Trophoblast cell (in vitro differentiated cells and primary cell): ENCODE measurements at regions not wholly inside any gene's neighbourhood (a gene's known extent, or its start where the extent isn't known, plus 50 kb on each side); places are given as distances from the start of the nearest gene placed in this dataset.

Experiments used
- DNase-seq, 2 donors: peaks; one replicate each; pipeline ENCODE4 v3.0.0-alpha.2; 2016
- H2AFZ ChIP-seq: 2 replicates; pipeline ENCODE4 v1.6.1; 2013; ENCODE audit warnings: low read length, moderate library complexity, mild to moderate bottlenecking; ENCODE audit not compliant: insufficient read depth, poor library complexity
- H2AK5ac ChIP-seq: 2 replicates; pipeline ENCODE4 v1.6.1; 2013; ENCODE audit warnings: mild to moderate bottlenecking, low read length
- H2BK120ac ChIP-seq: 2 replicates; pipeline ENCODE4 v1.6.1; 2013; ENCODE audit warnings: low read length, mild to moderate bottlenecking, moderate library complexity; ENCODE audit not compliant: insufficient read depth, poor library complexity
- H2BK12ac ChIP-seq: 2 replicates; pipeline ENCODE4 v1.6.1; 2013; ENCODE audit warnings: mild to moderate bottlenecking, low read length, moderate library complexity
- H2BK5ac ChIP-seq: 2 replicates; pipeline ENCODE4 v1.6.1; 2013; ENCODE audit warnings: low read length, low read depth, moderate library complexity, mild to moderate bottlenecking; ENCODE audit not compliant: poor library complexity
- H3K14ac ChIP-seq: 2 replicates; pipeline ENCODE4 v1.6.1; 2013; ENCODE audit warnings: mild to moderate bottlenecking, low read length
- H3K18ac ChIP-seq: 2 replicates; pipeline ENCODE4 v1.6.1; 2013; ENCODE audit warnings: mild to moderate bottlenecking, low read length
- H3K23ac ChIP-seq: 2 replicates; pipeline ENCODE4 v1.6.1; 2013; ENCODE audit warnings: low read length
- H3K27ac ChIP-seq: 2 replicates; pipeline ENCODE4 v1.5.1; 2013; ENCODE audit warnings: low read depth, mild to moderate bottlenecking, inconsistent platforms, low read length, moderate library complexity
- H3K27me3 ChIP-seq: 2 replicates; pipeline ENCODE4 v1.6.1; 2013; ENCODE audit warnings: inconsistent platforms, mild to moderate bottlenecking, low read length, moderate library complexity; ENCODE audit not compliant: insufficient read depth
- H3K36me3 ChIP-seq, 2 experiments: 1 replicate in 1 of 2; 2 replicates in 1 of 2; pipeline ENCODE4 v1.6.1; 2013; ENCODE audit warnings: low read length in 2 of 2, mild to moderate bottlenecking in 2 of 2, moderate library complexity in 1 of 2; ENCODE audit not compliant: insufficient read depth in 2 of 2, control insufficient read depth in 1 of 2
- H3K4ac ChIP-seq: 2 replicates; pipeline ENCODE4 v1.6.1; 2013; ENCODE audit warnings: low read depth, mild to moderate bottlenecking, low read length, moderate library complexity
- H3K4me1 ChIP-seq, 2 experiments: 1 replicate in 1 of 2; 2 replicates in 1 of 2; pipeline ENCODE4 v1.6.1; 2013; ENCODE audit warnings: low read length in 2 of 2, mild to moderate bottlenecking in 2 of 2, moderate library complexity in 1 of 2; ENCODE audit not compliant: insufficient read depth in 2 of 2, control insufficient read depth in 1 of 2
- H3K4me2 ChIP-seq: 2 replicates; pipeline ENCODE4 v1.6.1; 2013; ENCODE audit warnings: inconsistent platforms, mild to moderate bottlenecking, low read length, moderate library complexity
- H3K4me3 ChIP-seq: 2 replicates; pipeline ENCODE4 v1.5.1; 2013; ENCODE audit warnings: mild to moderate bottlenecking, low read depth, low read length, inconsistent platforms
- H3K79me1 ChIP-seq: one replicate; pipeline ENCODE4 v1.6.1; 2013; ENCODE audit warnings: low read length
- H3K79me2 ChIP-seq: 2 replicates; pipeline ENCODE4 v1.6.1; 2013; ENCODE audit warnings: low read length, mild to moderate bottlenecking; ENCODE audit not compliant: control insufficient read depth, insufficient read depth, poor library complexity
- H3K9ac ChIP-seq: 2 replicates; pipeline ENCODE4 v1.6.1; 2013; ENCODE audit warnings: mild to moderate bottlenecking, low read length
- H3K9me3 ChIP-seq: 2 replicates; pipeline ENCODE4 v1.6.1; 2013; ENCODE audit warnings: low read depth, mild to moderate bottlenecking, control low read depth, inconsistent platforms, low read length; ENCODE audit not compliant: insufficient read depth
- H4K12ac ChIP-seq: 2 replicates; pipeline ENCODE4 v1.6.1; 2013; ENCODE audit warnings: low read depth, mild to moderate bottlenecking, low read length, moderate library complexity
- H4K8ac ChIP-seq: 2 replicates; pipeline ENCODE4 v1.6.1; 2013; ENCODE audit warnings: low read depth, mild to moderate bottlenecking, low read length, moderate library complexity
- H4K91ac ChIP-seq: one replicate; pipeline ENCODE4 v1.6.1; 2013; ENCODE audit warnings: low read depth, mild to moderate bottlenecking, low read length, moderate library complexity
- WGBS: extraction: QIAGEN DNeasy Blood & Tissue Kit; methylation state at CpG from one replicate; pipeline ENCODE4 v1.1.7; 2013; ENCODE audit warnings: missing lambda C conversion rate; ENCODE audit not compliant: insufficient read length, insufficient coverage; ENCODE audit errors: extremely low coverage; 5-methylcytosine and 5-hydroxymethylcytosine counted together

DNA sequence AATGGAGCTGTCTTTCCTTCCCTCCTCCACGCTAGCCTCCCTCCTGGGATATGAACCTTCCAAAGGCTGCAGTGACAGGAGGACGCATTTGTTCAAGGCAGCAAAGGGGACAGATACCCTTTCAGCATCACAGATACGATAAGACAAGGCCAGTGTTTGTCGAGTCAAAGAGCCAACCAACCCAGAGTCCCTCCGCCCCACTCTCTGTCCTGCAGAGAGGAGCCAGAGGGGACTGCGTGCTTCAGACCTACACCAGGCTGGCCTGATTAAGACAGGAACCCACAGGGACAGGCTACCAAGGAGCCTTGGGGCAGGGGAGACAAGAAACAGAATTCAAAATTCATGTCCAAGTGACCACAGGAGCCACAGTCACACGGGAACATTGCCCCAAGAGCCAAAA, 72.6 kb upstream of the CDH5 start:
- Histone ChIP-seq H3K4ac (no peak overlapping the region), H4K91ac (no peak overlapping the region), H3K27me3 (no peaks in the 10 kb centered on the region), H4K12ac (no peak overlapping the region), H3K9ac (no peak overlapping the region), H3K79me1 (peaks cover 6% of the 10 kb centered on the region), H2BK12ac (no peak overlapping the region), H3K4me1 (peaks cover 10 to 12% of the 10 kb centered on the region in 2 experiments), H3K4me2 (no peak overlapping the region), H4K8ac (no peak overlapping the region), H3K14ac (no peak overlapping the region), H3K23ac (no peak overlapping the region), H2AK5ac (no peak overlapping the region), H2AFZ (no peak overlapping the region), H2BK5ac (no peak overlapping the region), H3K9me3 (peaks cover 3% of the 10 kb centered on the region), H2BK120ac (no peak overlapping the region), H3K18ac (no peak overlapping the region), H3K36me3 (no peaks in the 10 kb centered on the region), H3K4me3 (no peak overlapping the region), H3K27ac (no peak overlapping the region), H3K79me2 (no peaks in the 10 kb centered on the region)
- DNase-seq: no peak
- no CpG with 5 or more reads among the region's 7 CpGs for WGBS

DNA sequence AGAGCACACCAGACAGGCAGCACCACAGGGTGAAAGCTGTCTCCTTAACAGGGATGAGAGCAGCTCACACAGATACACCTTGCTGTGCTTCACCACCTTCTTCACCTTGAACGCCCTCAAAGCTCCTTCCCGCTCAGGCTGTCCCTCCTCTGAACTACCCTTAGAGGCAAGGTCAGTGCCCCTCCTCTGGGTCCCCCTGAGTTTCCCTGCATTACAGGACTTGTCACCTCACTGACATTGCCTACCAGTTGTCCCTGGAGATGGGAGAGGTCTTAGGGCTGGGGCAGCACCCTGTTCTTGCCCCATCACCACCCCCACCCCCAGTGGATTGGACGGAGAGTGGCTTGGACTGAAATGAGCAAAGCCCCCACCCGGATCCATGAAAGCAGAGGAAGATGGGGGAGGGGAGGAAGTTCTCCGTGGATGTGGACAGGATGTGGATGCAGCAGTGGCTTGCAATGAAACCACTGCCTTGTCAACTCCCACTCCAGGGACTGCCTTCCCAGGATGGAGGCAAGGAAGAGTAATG, 73.2 kb upstream of the CDH5 start:
- Histone ChIP-seq H3K36me3 (no peaks in the 10 kb centered on the region), H3K14ac (no peak overlapping the region), H3K4me2 (no peak overlapping the region), H2BK12ac (no peak overlapping the region), H3K23ac (no peak overlapping the region), H4K91ac (no peak overlapping the region), H3K18ac (no peak overlapping the region), H3K27me3 (no peaks in the 10 kb centered on the region), H2BK120ac (no peak overlapping the region), H3K4me3 (no peak overlapping the region), H4K12ac (no peak overlapping the region), H2AK5ac (no peak overlapping the region), H3K4ac (no peak overlapping the region), H3K9ac (no peak overlapping the region), H3K9me3 (peaks cover 3% of the 10 kb centered on the region), H2AFZ (no peak overlapping the region), H3K4me1 (peaks cover 10 to 12% of the 10 kb centered on the region in 2 experiments), H3K79me1 (peaks cover 6% of the 10 kb centered on the region), H2BK5ac (no peak overlapping the region), H3K79me2 (no peaks in the 10 kb centered on the region), H4K8ac (no peak overlapping the region), H3K27ac (no peak overlapping the region)
- WGBS: no CpG with 5 or more reads among the region's 5 CpGs
- no peak for DNase-seq

GRCh38 chr16:66292241-66292935, 74.1 kb upstream of the CDH5 start:
- H3K79me2 ChIP-seq: no peaks in the 10 kb centered on the region
- no peak overlapping the region for H4K91ac ChIP-seq
- H3K18ac ChIP-seq: no peak overlapping the region
- H3K4ac ChIP-seq: no peak overlapping the region
- H4K8ac ChIP-seq: no peak overlapping the region
- H3K9ac ChIP-seq: no peak overlapping the region
- H4K12ac ChIP-seq: no peak overlapping the region
- no peak overlapping the region for H3K23ac ChIP-seq
- no peak overlapping the region for H3K4me3 ChIP-seq
- no peak overlapping the region for H2BK5ac ChIP-seq
- no peak overlapping the region for H2BK120ac ChIP-seq
- H3K9me3 ChIP-seq: peaks cover 3% of the 10 kb centered on the region
- H3K36me3 ChIP-seq: no peaks in the 10 kb centered on the region
- H3K4me1 ChIP-seq: peaks cover 10 to 12% of the 10 kb centered on the region in 2 experiments
- H3K4me2 ChIP-seq: no peak overlapping the region
- H3K14ac ChIP-seq: no peak overlapping the region
- no peak overlapping the region for H2AFZ ChIP-seq
- WGBS: no CpG with 5 or more reads among the region's 15 CpGs
- peaks cover 6% of the 10 kb centered on the region for H3K79me1 ChIP-seq
- no peak overlapping the region for H2AK5ac ChIP-seq
- no peak overlapping the region for H2BK12ac ChIP-seq
- no peaks in the 10 kb centered on the region for H3K27me3 ChIP-seq
- DNase-seq: no peak
- no peak overlapping the region for H3K27ac ChIP-seq

GRCh38 chr16:66291833-66292232, 74.7 kb upstream of the CDH5 start:
- no peak for DNase-seq
- Histone ChIP-seq H2AFZ (no peak overlapping the region), H3K9ac (no peak overlapping the region), H3K4me1 (peaks cover 10 to 12% of the 10 kb centered on the region in 2 experiments), H4K8ac (no peak overlapping the region), H2AK5ac (no peak overlapping the region), H3K18ac (no peak overlapping the region), H3K27me3 (no peaks in the 10 kb centered on the region), H3K23ac (no peak overlapping the region), H2BK120ac (no peak overlapping the region), H3K4me2 (no peak overlapping the region), H3K4ac (no peak overlapping the region), H2BK5ac (no peak overlapping the region), H3K14ac (no peak overlapping the region), H4K12ac (no peak overlapping the region), H4K91ac (no peak overlapping the region), H3K36me3 (no peaks in the 10 kb centered on the region), H2BK12ac (no peak overlapping the region), H3K9me3 (peaks cover 3% of the 10 kb centered on the region), H3K79me1 (peaks cover 6% of the 10 kb centered on the region), H3K27ac (no peak overlapping the region), H3K79me2 (no peaks in the 10 kb centered on the region), H3K4me3 (no peak overlapping the region)
- WGBS: no CpG with 5 or more reads among the region's 6 CpGs
